GM21619 (cell line): ENCODE measurements at regions not wholly inside any gene's neighbourhood (a gene's known extent, or its start where the extent isn't known, plus 50 kb on each side); places are given as distances from the start of the nearest gene placed in this dataset.
"Not testable (repeated sequence)": the region's sequence is repeated elsewhere in the genome, so short reads cannot be mapped to it uniquely, and the experiment has no call there.

Source experiments
- ATAC-seq: cut with Tn5 transposase; IDR thresholded peaks from one replicate; pipeline ENCODE4 v1.9.1; 2021; ENCODE audit not compliant: unreplicated experiment

DNA sequence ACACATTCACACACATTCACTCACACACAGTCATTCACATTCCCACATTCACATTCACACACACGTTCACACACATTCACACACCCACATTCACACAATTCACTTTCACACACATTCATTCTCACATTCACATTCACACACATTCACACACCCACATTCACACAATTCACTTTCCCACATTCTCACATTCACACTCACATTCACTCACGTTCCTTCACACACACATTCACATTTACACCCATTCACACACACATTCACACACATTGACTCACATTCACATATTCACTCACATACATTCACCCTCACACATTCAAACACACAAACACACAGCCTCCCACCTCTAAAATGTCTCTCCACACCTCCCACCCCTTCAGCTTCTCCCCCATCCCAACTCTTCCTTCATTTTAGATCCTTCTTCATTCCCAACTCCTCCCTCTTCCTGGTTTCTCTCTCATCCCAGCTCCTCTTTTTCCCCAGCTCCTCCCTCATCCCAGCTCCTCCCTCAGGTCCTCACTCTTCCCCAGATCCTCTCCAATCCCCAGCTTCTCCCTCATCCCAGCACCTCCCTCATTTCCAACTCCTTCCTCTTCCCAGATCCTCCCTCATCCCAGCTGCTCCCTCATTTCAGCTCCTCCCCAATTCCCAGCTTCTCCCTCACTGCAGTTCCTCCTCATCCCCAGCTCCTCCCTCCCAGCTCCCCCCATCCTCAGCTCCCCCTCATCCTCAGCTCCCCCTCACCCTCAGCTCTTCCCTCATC is 111.0 kb downstream of the FAM53A start:
- ATAC-seq: no peak

- ATAC-seq: no peak
Observed at GRCh38 chr4:1572521-1572920, 111.6 kb downstream of the FAM53A start.

- ATAC-seq: no peak
Observed at GRCh38 chr4:1572010-1572385, 112.1 kb downstream of the FAM53A start.

DNA sequence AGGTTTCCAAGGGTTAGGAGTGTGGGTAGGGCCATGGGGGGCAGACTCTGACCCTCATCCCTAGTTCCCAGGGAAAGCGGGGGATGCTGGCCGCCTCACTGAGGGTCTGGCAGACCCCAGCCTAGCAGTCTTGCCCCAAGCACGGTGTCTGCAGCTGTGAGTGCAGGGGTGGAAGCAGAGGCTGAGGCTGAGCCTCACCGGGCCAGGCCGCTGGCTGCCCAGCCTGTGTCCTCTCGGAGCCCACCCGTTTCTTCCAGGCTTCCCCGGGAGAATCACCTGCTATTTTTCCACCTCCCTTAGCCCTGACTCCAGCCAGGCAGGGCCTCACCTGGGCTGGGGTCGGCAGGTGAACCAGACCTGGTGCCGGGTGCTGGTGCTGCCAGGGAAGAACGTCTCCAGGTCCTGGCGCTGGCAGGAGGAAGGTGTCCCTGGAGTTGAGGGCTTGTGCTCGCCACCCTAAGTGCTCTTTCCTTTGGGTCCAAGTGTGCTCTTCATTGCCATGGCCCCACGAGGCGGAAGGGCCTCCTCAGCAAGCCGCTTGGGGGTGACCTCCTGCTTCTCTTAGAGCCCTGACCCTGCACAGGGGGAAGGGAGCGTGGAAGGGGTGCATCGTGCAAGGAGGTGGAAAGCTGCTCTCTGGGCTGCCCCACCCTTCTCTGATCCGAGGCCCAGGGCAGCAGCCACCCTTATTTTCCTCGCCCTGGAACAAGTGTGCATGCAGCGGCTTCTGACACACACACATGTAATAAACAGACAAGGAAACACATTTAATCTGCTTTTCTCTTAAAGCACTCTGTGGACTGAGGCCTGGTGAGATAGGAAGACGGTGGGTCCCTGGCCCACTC is 112.7 kb downstream of the FAM53A start:
- no peak for ATAC-seq

DNA sequence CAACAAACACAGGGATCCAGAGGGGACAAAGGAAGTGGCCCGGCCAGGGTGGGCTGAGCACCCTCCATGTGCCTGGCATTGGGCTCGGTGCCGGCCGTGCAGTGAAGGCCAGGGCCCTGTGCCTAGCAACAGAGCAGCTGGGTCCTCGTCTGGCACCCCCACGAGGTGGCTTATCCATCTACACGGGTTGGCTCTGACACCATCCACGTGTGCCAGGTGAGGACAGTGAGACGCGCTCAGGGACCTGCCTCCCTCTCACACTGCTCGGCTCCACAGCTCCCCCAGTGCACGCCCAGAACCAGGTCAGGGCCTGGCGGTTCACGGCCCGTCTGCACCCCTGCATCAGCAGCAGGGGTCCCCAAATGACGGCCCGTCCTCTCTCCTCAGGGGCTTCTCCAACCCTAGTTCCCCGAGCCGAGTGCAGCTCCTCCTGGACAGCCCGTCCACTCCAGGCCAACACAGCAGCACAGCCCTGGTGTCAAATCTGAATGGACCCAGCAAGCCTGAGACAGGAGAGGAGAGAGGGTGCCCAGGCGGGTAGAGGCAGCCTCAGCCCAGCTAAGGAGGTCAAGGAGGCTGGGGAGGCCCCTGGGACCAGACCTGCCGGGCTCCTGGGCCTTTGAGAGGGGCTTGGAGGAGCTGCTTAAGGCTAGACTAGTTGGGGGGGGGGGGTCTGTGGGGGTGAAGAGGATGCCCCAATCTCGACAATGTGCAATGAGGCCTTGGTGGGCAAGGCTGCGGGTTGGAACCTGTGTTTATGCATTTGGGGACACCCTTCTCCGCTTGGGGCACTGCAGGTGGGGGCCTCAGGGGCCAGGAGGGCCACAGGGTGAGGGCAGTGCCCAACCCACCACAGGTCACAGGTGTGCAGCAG is 113.6 kb downstream of the FAM53A start:
- ATAC-seq: no peak

DNA sequence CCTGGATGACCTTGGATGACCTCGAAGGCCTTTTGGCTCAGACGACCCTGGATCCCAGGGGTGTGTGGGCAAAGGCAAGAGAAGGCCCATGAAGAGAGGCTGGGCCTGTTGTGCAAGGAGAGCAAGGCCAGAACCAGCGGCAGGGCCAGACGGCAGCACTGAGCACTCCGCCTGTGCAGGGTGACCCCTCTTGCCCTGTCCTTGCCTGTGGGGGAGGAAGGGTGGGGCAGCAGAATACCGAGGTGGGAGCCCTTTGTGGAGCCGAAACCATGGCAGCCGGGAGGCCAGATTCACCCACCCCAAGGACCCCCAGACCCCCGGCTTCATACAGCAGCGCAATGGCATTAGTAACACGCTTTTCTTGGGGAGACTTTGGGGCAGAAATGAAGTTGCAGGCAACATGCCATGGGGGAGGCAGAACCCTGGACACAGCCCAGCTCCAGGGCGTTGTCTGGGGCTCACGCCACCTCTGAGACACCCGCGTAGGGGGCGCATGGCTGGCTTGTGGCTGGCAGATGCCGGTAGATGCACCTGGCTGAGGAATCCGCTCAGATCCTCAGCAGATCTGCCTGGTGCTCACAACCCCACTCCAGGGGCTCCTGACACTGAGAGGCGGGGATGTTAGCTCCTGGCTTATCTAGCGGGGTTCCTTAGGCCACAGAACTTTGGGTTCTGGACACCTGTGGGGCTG is 114.5 kb downstream of the FAM53A start:
- ATAC-seq: no peak

- ATAC-seq: no peak
Observed at GRCh38 chr4:1568855-1569460, 115.2 kb downstream of the FAM53A start.

DNA sequence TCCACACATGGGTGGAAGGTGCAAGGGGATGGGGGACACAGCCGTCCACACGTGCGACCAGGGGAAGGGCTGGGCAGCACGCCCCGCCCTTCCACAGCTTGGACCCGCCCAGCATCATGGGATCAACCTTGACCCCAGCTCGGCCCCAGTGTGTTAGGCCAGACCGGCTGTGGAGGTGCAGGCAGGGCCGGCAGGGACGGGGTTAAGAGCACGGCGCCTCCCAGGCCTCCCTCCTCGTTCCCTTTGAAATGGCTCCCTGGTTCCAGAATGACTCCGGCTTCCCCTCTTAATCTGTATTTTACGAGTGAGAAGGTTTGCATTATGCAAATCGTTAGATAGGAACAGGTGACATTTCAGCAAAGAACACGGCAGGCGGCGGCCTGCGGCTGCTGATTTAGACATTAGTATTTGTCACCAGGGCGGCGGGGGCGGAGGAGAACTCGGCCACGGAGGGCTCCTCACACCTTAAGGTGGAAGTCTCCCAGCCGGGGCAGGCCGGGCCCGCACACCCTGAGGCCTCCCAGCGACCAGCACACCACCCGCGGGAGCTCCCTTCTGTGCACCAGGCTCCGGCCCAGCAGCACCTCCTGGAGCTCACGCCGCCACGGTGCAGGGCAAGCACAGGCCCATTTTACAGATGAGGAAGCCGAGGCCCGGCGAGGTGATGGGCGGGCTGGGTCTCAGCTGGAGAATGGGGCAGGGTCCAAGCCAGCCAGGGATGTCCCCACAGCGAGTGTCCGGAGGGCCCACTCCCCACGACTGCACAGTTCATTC is 116.1 kb downstream of the FAM53A start:
- ATAC-seq: no peak

GRCh38 chr4:1567519-1567807 is 116.7 kb downstream of the FAM53A start:
- no peak for ATAC-seq

GRCh38 chr4:1566838-1567518 is 117.1 kb downstream of the FAM53A start:
- no peak for ATAC-seq

- ATAC-seq: not testable (repeated sequence)
Observed at GRCh38 chr4:1566301-1566837, 117.7 kb downstream of the FAM53A start.

GRCh38 chr4:1565598-1566295 is 118.4 kb downstream of the FAM53A start:
- ATAC-seq: no peak

GRCh38 chr4:1564535-1565375 is 119.4 kb downstream of the FAM53A start:
- ATAC-seq: no peak

- ATAC-seq: no peak
Observed at GRCh38 chr4:1563768-1564485, 120.2 kb downstream of the FAM53A start.

- no peak for ATAC-seq
Observed at GRCh38 chr4:1563241-1563640, 120.9 kb downstream of the FAM53A start.

DNA sequence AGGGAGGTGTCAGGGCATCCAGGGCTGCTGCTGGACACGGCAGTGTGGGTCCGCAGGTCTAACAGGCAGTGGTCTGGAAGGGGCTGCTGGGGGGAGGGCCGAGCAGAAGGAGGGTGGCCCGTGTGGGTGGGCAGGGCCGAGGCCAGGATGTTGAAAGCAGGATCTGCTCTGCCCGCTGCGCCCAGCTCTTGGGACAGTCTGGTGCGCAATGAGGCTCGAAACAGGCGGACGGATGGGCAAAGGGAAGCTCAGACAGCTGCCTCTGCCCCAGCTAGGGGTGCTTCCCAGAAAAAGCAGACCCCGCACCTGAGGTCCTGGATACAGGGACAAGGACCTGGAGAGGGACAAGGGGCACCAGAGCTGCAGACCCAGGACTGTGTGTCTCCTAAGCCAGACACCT is 121.3 kb downstream of the FAM53A start:
- ATAC-seq: no peak

DNA sequence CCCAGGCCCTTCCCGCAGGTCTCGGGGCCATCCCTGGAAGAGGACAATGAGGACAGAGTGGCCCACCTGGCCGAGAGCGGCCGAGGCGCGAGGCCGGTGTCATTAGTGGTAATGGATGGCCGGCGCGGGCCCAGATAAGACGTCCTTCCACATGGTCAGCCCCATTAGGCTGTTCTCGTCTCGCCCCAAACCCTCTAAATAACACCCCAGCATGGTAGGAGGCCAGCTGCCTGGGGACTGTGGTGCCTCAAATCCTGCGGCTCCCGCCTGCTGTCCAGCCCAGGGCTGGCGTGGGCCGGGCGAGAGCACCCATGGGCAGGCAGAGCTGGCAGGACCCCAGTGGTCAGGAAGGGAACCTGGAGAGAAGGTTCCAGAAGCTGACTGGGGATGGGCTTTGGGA is 121.7 kb downstream of the FAM53A start:
- no peak for ATAC-seq
